ENCODE measurements at regions not wholly inside any gene's neighbourhood (a gene's known extent, or its start where the extent isn't known, plus 50 kb on each side); places are given as distances from the start of the nearest gene placed in this dataset.

DNA sequence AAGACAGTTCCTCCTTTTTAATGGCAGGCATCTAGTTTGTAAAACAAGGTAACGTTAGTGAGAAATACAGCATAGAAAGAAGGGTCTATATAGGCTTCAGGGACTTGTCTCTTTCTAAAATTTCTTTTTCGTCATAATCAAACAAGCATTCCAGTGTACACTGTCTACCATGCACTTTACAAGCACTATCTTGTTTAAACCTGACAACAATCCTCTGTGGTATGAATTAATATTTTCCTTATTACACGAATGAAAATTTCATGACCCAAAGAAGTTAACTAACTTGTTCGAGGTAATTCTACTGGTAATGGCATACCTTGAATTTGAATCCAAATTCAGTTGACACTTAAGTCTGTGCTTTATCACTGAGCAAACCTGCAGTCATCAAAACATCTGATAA is 399.7 kb upstream of the NBEA start:
- TF ChIP-seq, protein P1, sequence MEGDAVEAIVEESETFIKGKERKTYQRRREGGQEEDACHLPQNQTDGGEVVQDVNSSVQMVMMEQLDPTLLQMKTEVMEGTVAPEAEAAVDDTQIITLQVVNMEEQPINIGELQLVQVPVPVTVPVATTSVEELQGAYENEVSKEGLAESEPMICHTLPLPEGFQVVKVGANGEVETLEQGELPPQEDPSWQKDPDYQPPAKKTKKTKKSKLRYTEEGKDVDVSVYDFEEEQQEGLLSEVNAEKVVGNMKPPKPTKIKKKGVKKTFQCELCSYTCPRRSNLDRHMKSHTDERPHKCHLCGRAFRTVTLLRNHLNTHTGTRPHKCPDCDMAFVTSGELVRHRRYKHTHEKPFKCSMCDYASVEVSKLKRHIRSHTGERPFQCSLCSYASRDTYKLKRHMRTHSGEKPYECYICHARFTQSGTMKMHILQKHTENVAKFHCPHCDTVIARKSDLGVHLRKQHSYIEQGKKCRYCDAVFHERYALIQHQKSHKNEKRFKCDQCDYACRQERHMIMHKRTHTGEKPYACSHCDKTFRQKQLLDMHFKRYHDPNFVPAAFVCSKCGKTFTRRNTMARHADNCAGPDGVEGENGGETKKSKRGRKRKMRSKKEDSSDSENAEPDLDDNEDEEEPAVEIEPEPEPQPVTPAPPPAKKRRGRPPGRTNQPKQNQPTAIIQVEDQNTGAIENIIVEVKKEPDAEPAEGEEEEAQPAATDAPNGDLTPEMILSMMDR (IDR thresholded peaks at IDR 0.05 in 2 of 3, conservative IDR thresholded peaks at IDR 0.05 in 1 of 3; ENCODE audit: borderline replicate concordance in 1 of 3, insufficient read depth in 1 of 3, low read depth in 2 of 3, low read length in 2 of 3) = no peak
- no peak for TF ChIP-seq SIN3A (IDR thresholded peaks at IDR 0.05; ENCODE audit: low read depth)
- TF ChIP-seq POLR2A (IDR thresholded peaks at IDR 0.05; ENCODE audit: borderline replicate concordance, extremely low read depth, insufficient read depth, insufficient read length) = no peak
- no peak for TF ChIP-seq ZFX (IDR thresholded peaks at IDR 0.05)
- no peak for TF ChIP-seq POLR2AphosphoS5 (IDR thresholded peaks at IDR 0.05; ENCODE audit: low read depth, low read length)
- TF ChIP-seq TCF7L2 (IDR thresholded peaks at IDR 0.05; ENCODE audit: borderline replicate concordance, extremely low read depth, insufficient read depth, insufficient read length) = no peak
- TF ChIP-seq, protein P2, sequence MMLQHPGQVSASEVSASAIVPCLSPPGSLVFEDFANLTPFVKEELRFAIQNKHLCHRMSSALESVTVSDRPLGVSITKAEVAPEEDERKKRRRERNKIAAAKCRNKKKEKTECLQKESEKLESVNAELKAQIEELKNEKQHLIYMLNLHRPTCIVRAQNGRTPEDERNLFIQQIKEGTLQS (IDR thresholded peaks at IDR 0.05) = no peak
- no peak for TF ChIP-seq EZH2 (IDR thresholded peaks at IDR 0.05)
- no peak for TF ChIP-seq JUND (IDR thresholded peaks at IDR 0.05)
